Common myeloid progenitor, CD34-positive (primary cell): ENCODE measurements at regions not wholly inside any gene's neighbourhood (a gene's known extent, or its start where the extent isn't known, plus 50 kb on each side); places are given as distances from the start of the nearest gene placed in this dataset.
A peak's percentile ranks its signal among the peaks of the same experiment; 100 is the strongest.

Experiments used
- CTCF ChIA-PET: fragments of 350-600 bp; sonication (Branson Sonifier 250); formaldehyde crosslinking; loops from one replicate; lab custom pipeline; 2021; ENCODE audit warnings: antibody characterized with exemption; lab: Charles Lee
- POLR2A ChIA-PET: fragments of 350-600 bp; sonication (Branson Sonifier 250); formaldehyde crosslinking; loops from one replicate; lab custom pipeline; 2021; ENCODE audit warnings: antibody characterized with exemption; lab: Charles Lee
- DNase-seq, 3 donors: peaks; one replicate each; pipeline versions ENCODE4 v3.0.0 to v3.0.0-alpha.2; 2013
- H3K27ac ChIP-seq, 2 experiments: 1 replicate in 1 of 2; 2 replicates in 1 of 2; pipeline ENCODE4 v1.7.0; 2013; ENCODE audit warnings: inconsistent platforms in 2 of 2, low read length in 2 of 2, mild to moderate bottlenecking in 2 of 2, low read depth in 1 of 2, moderate library complexity in 1 of 2; ENCODE audit not compliant: severe bottlenecking in 2 of 2, insufficient read depth in 1 of 2, poor library complexity in 1 of 2
- H3K27me3 ChIP-seq, 5 experiments: replicated peaks in 2 of 5; 1 replicate in 3 of 5; 2 replicates in 2 of 5; pipeline versions ENCODE4 v1.6.1 to v1.7.0; 2013; ENCODE audit warnings: low read length in 4 of 5, mild to moderate bottlenecking in 2 of 5, moderate library complexity in 2 of 5, inconsistent platforms in 1 of 5; ENCODE audit not compliant: insufficient read depth in 5 of 5, control insufficient read depth in 4 of 5
- H3K36me3 ChIP-seq, 4 experiments: 1 replicate in 2 of 4; 2 replicates in 2 of 4; pipeline versions ENCODE4 v1.6.1 to v1.7.0; 2013; ENCODE audit warnings: low read length in 3 of 4, control low read depth in 1 of 4, mild to moderate bottlenecking in 1 of 4; ENCODE audit not compliant: control insufficient read depth in 4 of 4, insufficient read depth in 4 of 4
- H3K4me1 ChIP-seq, 4 experiments: 1 replicate in 3 of 4; 2 replicates in 1 of 4; pipeline versions ENCODE4 v1.6.1 to v1.7.1; 2013; ENCODE audit warnings: low read length in 3 of 4, mild to moderate bottlenecking in 3 of 4, control low read depth in 1 of 4, inconsistent platforms in 1 of 4, moderate library complexity in 1 of 4; ENCODE audit not compliant: control insufficient read depth in 4 of 4, insufficient read depth in 4 of 4; ENCODE audit errors: control extremely low read depth in 1 of 4
- H3K4me3 ChIP-seq, 7 experiments: 1 replicate in 4 of 7; 2 replicates in 3 of 7; pipeline versions ENCODE4 v1.5.1 to v1.7.0; 2013; ENCODE audit warnings: mild to moderate bottlenecking in 7 of 7, low read length in 6 of 7, moderate library complexity in 6 of 7, inconsistent platforms in 2 of 7, low read depth in 2 of 7, control low read depth in 1 of 7; ENCODE audit not compliant: insufficient read depth in 4 of 7, control insufficient read depth in 1 of 7; ENCODE audit errors: extremely low read depth in 1 of 7
- H3K9me3 ChIP-seq, 5 experiments: 1 replicate in 4 of 5; 2 replicates in 1 of 5; pipeline versions ENCODE4 v1.6.1 to v1.7.1; 2013; ENCODE audit warnings: low read length in 4 of 5, mild to moderate bottlenecking in 2 of 5, inconsistent platforms in 1 of 5, low read depth in 1 of 5, moderate library complexity in 1 of 5; ENCODE audit not compliant: control insufficient read depth in 4 of 5, insufficient read depth in 2 of 5; ENCODE audit errors: control extremely low read depth in 1 of 5
- WGBS: methylation state at CpG from one replicate; pipeline ENCODE4 v1.1.5; 2013; ENCODE audit not compliant: insufficient coverage; 5-methylcytosine and 5-hydroxymethylcytosine counted together

DNA sequence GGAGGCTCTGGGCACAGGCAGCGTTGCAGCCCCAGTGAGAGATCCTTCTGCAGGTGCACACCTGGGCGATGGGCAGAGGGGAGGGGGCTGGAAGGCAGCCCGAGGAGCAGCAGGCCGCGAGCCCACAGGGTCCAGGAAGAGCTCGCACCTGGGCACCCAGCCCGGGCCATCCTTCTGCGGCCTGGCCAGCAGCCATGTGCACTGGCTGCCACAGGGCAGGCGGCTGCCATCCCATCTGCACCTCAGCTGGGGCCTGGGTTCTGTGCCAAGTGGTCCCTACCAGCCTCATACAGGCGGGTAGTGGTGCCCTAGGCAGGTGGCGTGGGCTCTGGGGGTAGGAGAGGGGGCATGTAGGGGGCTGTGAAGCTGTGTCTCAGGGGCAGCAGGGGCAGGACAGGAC is 197.2 kb downstream of the RBFOX3 start:
- no peak overlapping the region for H3K4me3 ChIP-seq
- no peaks in the 10 kb centered on the region for H3K9me3 ChIP-seq
- no peaks in the 10 kb centered on the region for H3K36me3 ChIP-seq
- ChIA-PET CTCF (no interaction called here), POLR2A (interaction anchor here (0.7 kb wide), 1 partner anchor 54 kb away, joined by 3 read pairs; no protein-coding TSS in a partner anchor)
- H3K4me1 ChIP-seq: no peaks in the 10 kb centered on the region
- H3K27me3 ChIP-seq: peaks cover 0 to 82% (median 7%) of the 10 kb centered on the region in 5 experiments
- 86% methylated on average over 10 of the region's 11 CpGs for WGBS
- H3K27ac ChIP-seq: no peak overlapping the region
- DNase-seq: no peak

DNA sequence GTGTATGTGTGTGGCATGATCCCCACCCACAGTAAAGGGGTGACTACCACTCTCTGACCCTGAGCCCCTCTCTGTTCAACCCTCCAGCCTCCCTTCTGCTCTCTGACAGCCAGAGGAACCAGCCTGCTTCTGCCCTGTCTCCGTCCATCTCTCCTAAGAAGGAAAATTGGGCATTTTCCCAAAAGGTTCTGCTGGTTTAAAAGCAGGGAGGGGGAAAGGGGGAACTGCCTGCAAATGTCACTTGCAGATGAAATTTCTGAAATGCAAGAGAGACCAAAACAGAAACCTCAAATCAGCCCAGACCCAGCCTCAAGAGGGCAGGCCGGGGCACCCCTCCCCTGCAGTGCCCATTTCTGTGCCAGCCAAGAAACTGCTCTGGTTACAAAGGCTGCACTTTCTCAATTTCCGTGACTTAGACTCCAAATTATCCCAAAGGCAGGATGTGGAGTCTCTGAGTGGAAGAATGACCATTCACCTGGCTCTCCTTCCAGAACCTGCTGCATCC is 197.9 kb downstream of the RBFOX3 start:
- Histone ChIP-seq H3K27me3 (peaks cover 0 to 84% (median 10%) of the 10 kb centered on the region in 5 experiments), H3K27ac (no peak overlapping the region), H3K4me1 (peaks cover 0 to 4% (median 0%) of the 10 kb centered on the region in 4 experiments), H3K36me3 (no peaks in the 10 kb centered on the region), H3K4me3 (no peak overlapping the region), H3K9me3 (no peaks in the 10 kb centered on the region)
- ChIA-PET POLR2A (no interaction called here), CTCF (no interaction called here)
- 64% methylated on average over 3 of the region's 3 CpGs for WGBS
- no peak for DNase-seq

DNA sequence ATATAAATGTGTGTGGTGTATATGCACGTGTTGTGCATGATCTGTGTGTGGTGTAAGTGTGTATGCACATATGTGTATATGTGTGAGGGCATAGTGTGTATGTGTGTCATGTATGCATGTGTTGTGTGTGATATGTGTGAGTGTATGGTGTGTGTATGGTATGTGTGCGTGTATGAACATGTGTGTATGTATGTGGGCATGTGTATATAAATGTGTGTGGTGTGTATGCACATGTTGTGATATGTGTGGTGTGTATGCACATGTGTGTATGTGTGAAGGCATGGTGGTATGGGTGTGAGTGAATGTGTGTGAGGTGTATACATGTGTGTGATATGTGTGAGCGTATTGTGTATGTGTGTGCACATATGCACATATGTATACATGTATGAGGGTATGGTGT is 198.7 kb downstream of the RBFOX3 start:
- H3K4me3 ChIP-seq: no peak overlapping the region
- H3K27me3 ChIP-seq: peaks cover 0 to 84% (median 17%) of the 10 kb centered on the region in 5 experiments
- peaks cover 0 to 4% (median 0%) of the 10 kb centered on the region in 4 experiments for H3K4me1 ChIP-seq
- no peak overlapping the region for H3K27ac ChIP-seq
- ChIA-PET POLR2A (no interaction called here), CTCF (no interaction called here)
- no peaks in the 10 kb centered on the region for H3K36me3 ChIP-seq
- no peaks in the 10 kb centered on the region for H3K9me3 ChIP-seq
- DNase-seq: no peak
- WGBS: 96% methylated on average over 3 of the region's 3 CpGs

DNA sequence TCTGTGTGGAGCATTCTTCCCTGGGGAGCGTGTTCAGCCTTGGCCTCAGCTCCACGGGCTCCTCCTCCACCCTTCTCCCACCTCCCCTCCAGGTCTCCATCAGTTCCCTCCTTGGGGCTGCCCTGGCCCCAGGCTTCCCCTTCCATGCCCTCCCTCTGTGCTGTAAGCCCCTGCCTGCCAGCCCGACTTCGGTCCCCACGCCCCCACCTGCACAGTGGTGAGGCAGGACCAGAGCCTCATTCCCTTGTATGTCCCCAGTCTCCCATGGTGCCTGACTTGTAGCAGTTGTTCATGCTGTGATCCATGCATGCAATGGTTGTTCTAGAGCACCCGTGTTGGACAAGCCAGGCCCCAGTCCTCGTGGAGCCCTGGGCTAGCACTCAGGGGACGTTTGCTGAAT is 199.4 kb downstream of the RBFOX3 start:
- ChIA-PET CTCF (interaction anchor here (2.6 kb wide), 1 partner anchor 10 kb away, joined by 10 read pairs; no protein-coding TSS in a partner anchor), POLR2A (no interaction called here)
- H3K27ac ChIP-seq: no peak overlapping the region
- 89% methylated on average over 6 of the region's 8 CpGs for WGBS
- H3K36me3 ChIP-seq: no peaks in the 10 kb centered on the region
- H3K4me1 ChIP-seq: peaks cover 0 to 4% (median 0%) of the 10 kb centered on the region in 4 experiments
- DNase-seq: no peak
- H3K27me3 ChIP-seq: peaks cover 0 to 84% (median 21%) of the 10 kb centered on the region in 5 experiments
- no peaks in the 10 kb centered on the region for H3K9me3 ChIP-seq
- no peak overlapping the region for H3K4me3 ChIP-seq

DNA sequence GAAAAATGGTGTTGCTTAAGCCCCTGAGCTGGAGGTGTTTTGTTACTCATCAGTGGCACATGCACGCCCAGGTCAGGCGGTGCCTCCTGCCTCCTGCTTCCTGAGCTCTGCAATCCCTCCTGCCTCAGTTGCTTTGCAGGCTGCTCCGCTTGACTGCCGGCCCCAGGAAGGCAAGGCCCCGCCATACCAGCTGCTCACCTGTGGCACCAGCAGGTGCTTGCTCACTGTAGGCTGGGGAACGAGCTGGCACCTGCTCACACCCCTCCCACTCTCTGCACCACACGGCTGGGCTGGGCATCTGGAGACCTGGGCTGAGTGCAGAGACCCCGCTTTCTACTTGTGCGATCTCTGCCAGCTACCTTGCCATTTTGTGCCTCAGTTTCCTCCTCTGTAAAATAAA is 200.2 kb downstream of the RBFOX3 start:
- H3K27me3 ChIP-seq: peaks cover 0 to 84% (median 29%) of the 10 kb centered on the region in 5 experiments
- CTCF ChIA-PET: interaction anchor here (2.6 kb wide), 1 partner anchor 9 kb away, joined by 10 read pairs; no protein-coding TSS in a partner anchor

DNA sequence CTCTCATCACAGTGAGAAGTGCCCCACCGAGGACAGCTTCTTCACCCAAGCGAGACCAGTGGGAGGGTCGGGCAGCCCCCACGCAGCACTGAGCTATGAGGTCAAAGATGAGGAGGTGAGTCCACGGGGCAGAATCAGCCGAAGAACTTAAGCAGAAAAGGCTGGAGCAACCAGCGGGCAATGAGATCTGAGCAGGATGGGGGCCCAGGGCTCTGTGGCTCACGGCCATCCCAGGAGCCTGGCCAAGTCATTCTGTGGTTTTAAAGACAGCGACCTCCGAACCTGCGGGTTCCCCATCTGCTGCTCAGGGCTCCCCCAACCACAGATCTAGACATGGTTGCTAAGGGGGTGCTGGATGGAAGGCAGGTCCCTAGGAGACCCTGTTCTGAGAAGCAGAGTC is 202.6 kb downstream of the RBFOX3 start:
- no peaks in the 10 kb centered on the region for H3K36me3 ChIP-seq
- CTCF ChIA-PET: interaction anchor here (1.0 to 9.8 kb wide), 2 partner anchors 15 to 300 kb away, joined by 3 to 81 read pairs; no protein-coding TSS in a partner anchor
- 42% methylated on average over 11 of the region's 11 CpGs for WGBS
- H3K27ac ChIP-seq: no peak overlapping the region
- POLR2A ChIA-PET: no interaction called here
- peak in 2 of 3 donors; percentile 6 to 22 for DNase-seq
- H3K4me3 ChIP-seq: no peak overlapping the region
- peaks cover 0 to 6% (median 0%) of the 10 kb centered on the region in 5 experiments for H3K9me3 ChIP-seq
- peaks cover 0 to 77% (median 27%) of the 10 kb centered on the region in 5 experiments for H3K27me3 ChIP-seq
- H3K4me1 ChIP-seq: peaks cover 0 to 4% (median 0%) of the 10 kb centered on the region in 4 experiments

More for the DNA sequence above, 200.2 kb downstream of the RBFOX3 start:
- H3K4me1 ChIP-seq: peaks cover 0 to 4% (median 0%) of the 10 kb centered on the region in 4 experiments
- no peaks in the 10 kb centered on the region for H3K36me3 ChIP-seq
- H3K9me3 ChIP-seq: peaks cover 0 to 5% (median 0%) of the 10 kb centered on the region in 5 experiments
- no peak overlapping the region for H3K27ac ChIP-seq
- no peak for DNase-seq
- H3K4me3 ChIP-seq: no peak overlapping the region
- whole genome bisulfite sequencing: 90% methylated on average over 9 of the region's 9 CpGs
- POLR2A ChIA-PET: no interaction called here

DNA sequence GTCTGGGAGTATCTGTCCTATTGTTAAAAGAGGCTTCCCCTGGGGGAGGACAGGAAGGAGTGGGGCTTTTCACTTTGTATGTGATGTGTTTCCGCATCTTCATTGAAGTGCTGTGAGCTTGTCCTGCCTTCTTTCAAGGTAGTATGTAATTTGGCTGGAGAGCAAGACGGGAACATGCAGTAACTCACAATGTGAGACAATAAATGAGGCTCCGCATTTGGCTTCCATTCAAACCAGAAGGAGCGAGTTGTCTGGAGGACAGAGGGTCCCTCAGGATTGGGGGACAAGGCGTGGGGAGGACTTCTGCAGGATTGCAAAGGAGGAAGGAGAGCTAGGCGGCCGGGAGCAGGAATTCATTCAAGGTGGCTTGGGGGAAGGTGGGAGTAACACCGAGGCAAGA is 203.5 kb downstream of the RBFOX3 start:
- no peaks in the 10 kb centered on the region for H3K36me3 ChIP-seq
- no peak for DNase-seq
- H3K27ac ChIP-seq: no peak overlapping the region
- H3K4me1 ChIP-seq: peaks cover 0 to 4% (median 0%) of the 10 kb centered on the region in 4 experiments
- H3K9me3 ChIP-seq: peaks cover 0 to 6% (median 0%) of the 10 kb centered on the region in 5 experiments
- H3K27me3 ChIP-seq: peaks cover 0 to 85% (median 31%) of the 10 kb centered on the region in 5 experiments
- CTCF ChIA-PET: interaction anchor here (9.8 kb wide), 1 partner anchor 14 kb away, joined by 81 read pairs; no protein-coding TSS in a partner anchor
- 60% methylated on average over 8 of the region's 8 CpGs for WGBS
- H3K4me3 ChIP-seq: no peak overlapping the region
- POLR2A ChIA-PET: no interaction called here
